HG02623 (cell line): ENCODE measurements at regions not wholly inside any gene's neighbourhood (a gene's known extent, or its start where the extent isn't known, plus 50 kb on each side); places are given as distances from the start of the nearest gene placed in this dataset.

Source experiments
- ATAC-seq: cut with Tn5 transposase; IDR thresholded peaks from one replicate; pipeline ENCODE4 v1.9.1; 2021; ENCODE audit warnings: moderate library complexity; ENCODE audit not compliant: unreplicated experiment

GRCh38 chr5:124093658-124094057 lies 581.7 kb downstream of the CSNK1G3 start:
- no peak for ATAC-seq

GRCh38 chr5:124090115-124090514 lies 578.1 kb downstream of the CSNK1G3 start:
- no peak for ATAC-seq

DNA sequence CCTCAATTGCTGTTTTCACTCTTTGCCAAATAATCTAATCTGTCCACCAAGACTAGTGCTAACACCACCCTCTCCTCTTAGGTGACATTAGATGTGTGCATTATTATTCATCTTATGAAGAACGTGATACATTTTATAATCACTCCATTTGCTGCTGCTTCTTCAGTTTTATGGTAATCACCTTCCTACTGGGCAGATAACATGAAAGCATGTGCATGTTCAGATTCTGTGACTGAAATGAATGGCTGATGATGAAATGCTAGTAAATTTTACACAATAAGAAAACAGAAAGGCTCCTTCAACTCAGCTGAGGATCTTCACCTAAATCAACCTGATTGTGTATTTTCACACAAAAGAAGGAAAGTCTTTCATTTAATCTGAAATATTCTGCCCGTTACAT lies 577.6 kb downstream of the CSNK1G3 start:
- ATAC-seq: no peak

DNA sequence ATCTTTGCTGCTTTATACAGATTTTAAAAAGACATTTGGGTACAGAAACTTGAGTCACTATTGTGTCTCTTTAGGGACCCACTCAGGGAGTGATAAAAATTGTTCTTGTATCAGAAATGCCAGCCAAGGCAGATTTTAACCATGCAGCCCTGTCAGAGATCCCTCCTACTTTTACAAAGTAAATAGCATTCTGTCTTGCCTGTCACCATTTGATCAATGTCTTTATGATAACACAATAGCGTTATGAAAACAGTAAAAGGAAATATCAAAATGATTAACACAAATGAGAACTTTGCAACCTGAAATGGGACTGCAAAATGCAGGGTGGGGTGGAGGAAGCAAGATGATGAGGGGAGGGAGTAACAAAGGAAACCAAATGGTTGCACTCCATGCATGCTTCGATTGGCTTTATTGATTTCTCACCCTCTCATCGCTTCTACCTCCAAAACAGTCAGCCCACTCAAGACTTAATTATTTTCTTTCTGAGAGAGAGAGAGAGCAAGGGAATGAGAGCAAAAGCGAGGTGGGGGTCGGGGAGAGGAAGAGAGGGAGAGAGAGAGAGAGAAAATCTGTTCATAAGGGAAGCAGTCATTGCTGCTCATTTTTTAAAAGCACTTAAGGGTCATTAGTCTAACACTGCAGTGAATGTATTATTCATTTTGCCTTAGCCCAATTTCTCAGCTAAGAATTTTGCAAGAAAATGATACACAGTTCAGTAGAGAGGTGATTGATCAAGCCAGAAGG lies 576.5 kb downstream of the CSNK1G3 start:
- ATAC-seq: no peak

- no peak for ATAC-seq
Observed at GRCh38 chr5:124087752-124088151, 575.8 kb downstream of the CSNK1G3 start.

- ATAC-seq: no peak
Observed at GRCh38 chr5:124080256-124080655, 568.3 kb downstream of the CSNK1G3 start.

GRCh38 chr5:124079062-124079461 lies 567.1 kb downstream of the CSNK1G3 start:
- no peak for ATAC-seq

DNA sequence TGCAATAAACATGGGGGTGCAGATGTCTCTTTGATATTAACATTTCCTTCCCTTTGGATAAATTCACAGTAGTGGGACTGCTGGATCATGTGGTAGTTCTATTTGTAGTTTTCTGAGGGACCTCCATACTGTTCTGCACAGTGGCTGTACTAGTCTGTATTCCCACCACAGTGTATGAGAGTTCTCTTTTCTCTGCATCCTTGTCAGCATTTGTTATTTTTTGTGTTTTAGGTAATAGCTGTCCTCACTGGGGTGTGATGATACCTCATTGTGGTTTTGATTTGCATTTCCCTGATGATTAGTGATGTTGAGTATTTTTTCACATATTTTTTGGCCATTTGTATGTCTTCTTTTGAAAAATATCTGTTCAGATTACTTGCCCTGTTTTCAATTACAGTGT lies 562.5 kb downstream of the CSNK1G3 start:
- no peak for ATAC-seq

- ATAC-seq: no peak
Observed at GRCh38 chr5:124072570-124072969, 560.6 kb downstream of the CSNK1G3 start.

GRCh38 chr5:124071039-124071438 lies 559.1 kb downstream of the CSNK1G3 start:
- ATAC-seq: no peak

- ATAC-seq: no peak
Observed at GRCh38 chr5:124065508-124065907, 553.5 kb downstream of the CSNK1G3 start.

- ATAC-seq: no peak
Observed at GRCh38 chr5:124064956-124065355, 553.0 kb downstream of the CSNK1G3 start.

GRCh38 chr5:124061663-124062062 lies 549.7 kb downstream of the CSNK1G3 start:
- ATAC-seq: no peak

DNA sequence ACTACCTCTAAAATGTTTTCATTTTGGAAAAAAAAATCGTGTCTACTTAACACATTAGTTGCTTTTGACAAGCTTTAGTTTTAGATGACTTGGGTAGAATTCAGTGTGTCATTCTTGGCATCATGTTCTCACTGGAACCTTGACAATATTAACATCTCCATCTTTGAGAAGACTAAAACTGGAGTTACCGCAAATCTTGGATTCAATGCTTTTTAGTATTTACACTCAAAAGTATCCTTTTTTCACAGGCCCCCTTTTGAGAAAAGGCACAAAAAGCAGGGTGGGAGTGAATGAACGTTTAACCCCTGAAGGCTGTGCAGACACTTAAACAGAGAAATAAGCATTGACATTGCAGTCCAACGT lies 549.1 kb downstream of the CSNK1G3 start:
- ATAC-seq: no peak

GRCh38 chr5:124060413-124061067 lies 548.6 kb downstream of the CSNK1G3 start:
- ATAC-seq: no peak

DNA sequence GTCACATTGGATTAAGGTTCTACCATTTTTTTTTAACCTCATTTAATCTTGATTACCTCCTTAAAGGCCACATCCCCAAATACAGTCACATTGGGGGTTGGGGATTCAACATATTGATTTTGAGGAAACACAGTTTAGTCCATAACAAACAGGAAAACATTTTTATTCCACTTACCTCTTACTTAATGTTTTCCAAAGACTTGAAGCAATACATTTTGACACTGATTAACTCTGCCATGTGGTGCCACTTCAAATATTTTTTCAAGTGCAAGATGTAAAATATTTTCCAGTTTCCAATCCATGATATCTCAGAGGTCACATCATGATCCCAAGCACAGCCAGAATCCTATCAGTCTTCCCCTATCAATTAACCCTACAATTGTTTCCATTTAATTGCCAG lies 548.0 kb downstream of the CSNK1G3 start:
- no peak for ATAC-seq

- no peak for ATAC-seq
Observed at GRCh38 chr5:124059200-124059599, 547.2 kb downstream of the CSNK1G3 start.

GRCh38 chr5:124057724-124058231 lies 545.8 kb downstream of the CSNK1G3 start:
- ATAC-seq: no peak

- ATAC-seq: peak; percentile 62
Observed at GRCh38 chr5:124056991-124057723, 545.2 kb downstream of the CSNK1G3 start.

- ATAC-seq: peak; percentile 71
Observed at GRCh38 chr5:124056326-124056990, 544.5 kb downstream of the CSNK1G3 start.

DNA sequence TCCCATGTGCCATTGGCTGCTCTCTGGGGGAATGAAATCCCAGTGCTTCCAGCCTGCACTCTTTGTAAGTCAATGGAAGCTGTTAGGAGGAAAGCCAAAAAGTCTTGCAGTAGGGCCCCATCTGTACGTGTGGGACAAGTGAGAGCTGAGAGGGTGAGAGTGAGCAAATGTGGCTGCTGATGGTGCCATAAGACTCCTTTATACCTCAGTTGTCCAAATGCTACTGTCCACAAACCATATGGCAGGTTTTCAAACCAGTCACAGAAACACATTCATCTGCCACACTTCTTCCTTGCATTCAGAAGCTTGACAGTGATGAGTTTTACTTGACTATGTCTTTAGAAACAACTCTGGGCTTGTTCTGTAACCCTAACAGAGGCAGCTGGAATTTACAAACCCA lies 543.8 kb downstream of the CSNK1G3 start:
- ATAC-seq: no peak
